HepG2 (cell line): ENCODE measurements at regions not wholly inside any gene's neighbourhood (a gene's known extent, or its start where the extent isn't known, plus 50 kb on each side); places are given as distances from the start of the nearest gene placed in this dataset.

ENCODE experiments used
- ATAC-seq: fragments of 200-7000 bp; cut with Tn5 transposase; 3 replicates; pipeline ENCODE4 v1.9.1; 2020; ENCODE audit warnings: mild to moderate bottlenecking, moderate library complexity
- BruUV-seq: library from RNA; stranded (reverse); fragments of 400-500 nt; replicated peaks from 2 replicates; lab custom pipeline; 2021; lab: Mats Ljungman, UMichigan
- CTCF ChIA-PET: fragments of 300-600 bp; formaldehyde crosslinking; extraction: SDS; loops from one replicate; lab custom pipeline; 2021; ENCODE audit warnings: low total read pairs, inconsistent platforms, low intra/inter-chr PET ratio; lab: Yijun Ruan, JAX
- POLR2A ChIA-PET: fragments of 350-600 bp; sonication (Branson Sonifier 250); formaldehyde crosslinking; loops from one replicate; lab custom pipeline; 2020; ENCODE audit warnings: antibody characterized with exemption, inconsistent platforms; lab: Yijun Ruan, JAX
- DNase-seq: peaks from one replicate; pipeline ENCODE4 v3.0.0-alpha.2; 2015; ENCODE audit warnings: low spot score
- FAIRE-seq: peaks from 3 replicates; lab custom pipeline; 2011; peaks lifted over from hg19 to GRCh38; lab: Jason Lieb, UNC
- H2AFZ ChIP-seq: one replicate; pipeline ENCODE4 v1.6.1; 2011; ENCODE audit warnings: low read length, inconsistent platforms
- H3K27ac ChIP-seq: fragments of 300-600 bp; 3 replicates; pipeline ENCODE4 v1.8.0; 2011; ENCODE audit warnings: mixed run types, mild to moderate bottlenecking, mixed read lengths, low read length, inconsistent platforms; ENCODE audit not compliant: insufficient read depth; ENCODE audit errors: extremely low read length
- H3K27me3 ChIP-seq, 2 experiments: fragments of 200-600 bp in 1 of 2; 2 replicates in 1 of 2; 3 replicates in 1 of 2; pipeline versions ENCODE4 v1.6.0 to v1.8.0; 2011; ENCODE audit warnings: low read length in 2 of 2, mild to moderate bottlenecking in 2 of 2, moderate library complexity in 2 of 2, inconsistent platforms in 1 of 2; ENCODE audit not compliant: insufficient read depth in 2 of 2, control insufficient read depth in 1 of 2
- H3K36me3 ChIP-seq, 2 experiments: fragments of 200-600 bp in 1 of 2; replicated peaks in 1 of 2; 2 replicates in 1 of 2; 3 replicates in 1 of 2; pipeline versions ENCODE4 v1.5.1 to v1.8.0; 2011; ENCODE audit warnings: low read length in 2 of 2, inconsistent platforms in 1 of 2; ENCODE audit not compliant: insufficient read depth in 2 of 2, control insufficient read depth in 1 of 2
- H3K4me1 ChIP-seq: 2 replicates; pipeline ENCODE4 v1.5.1; 2012; ENCODE audit warnings: low read length, inconsistent platforms; ENCODE audit not compliant: insufficient read depth
- H3K4me2 ChIP-seq: 2 replicates; pipeline ENCODE4 v1.6.0; 2011; ENCODE audit warnings: low read depth, low read length, inconsistent platforms
- H3K4me3 ChIP-seq, 3 experiments: fragments of 200-600 bp in 1 of 3; sonication (generic), shearing (Covaris generic) in 1 of 3; replicated peaks in 1 of 3; 2 replicates each; pipeline ENCODE4 v1.5.1; 2011 to 2016; ENCODE audit warnings: low read length in 3 of 3, inconsistent platforms in 2 of 3, low read depth in 2 of 3, mild to moderate bottlenecking in 2 of 3, control low read depth in 1 of 3, mixed read lengths in 1 of 3; ENCODE audit not compliant: insufficient read depth in 1 of 3
- H3K79me2 ChIP-seq: one replicate; pipeline ENCODE4 v1.6.1; 2011; ENCODE audit warnings: low read length, inconsistent platforms; ENCODE audit not compliant: insufficient read depth
- H3K9ac ChIP-seq: 2 replicates; pipeline ENCODE4 v1.6.0; 2011; ENCODE audit warnings: mild to moderate bottlenecking, low read depth, low read length, inconsistent platforms; ENCODE audit not compliant: insufficient read depth
- H3K9me3 ChIP-seq: 2 replicates; pipeline ENCODE4 v1.5.1; 2012; ENCODE audit warnings: mild to moderate bottlenecking, low read length
- H4K20me1 ChIP-seq: 2 replicates; pipeline ENCODE4 v1.6.0; 2011; ENCODE audit warnings: inconsistent platforms, mild to moderate bottlenecking, low read length, moderate library complexity; ENCODE audit not compliant: insufficient read depth
- ADNP ChIP-seq: sonication (generic); formaldehyde crosslinking; IDR thresholded peaks from 2 replicates; pipeline ENCODE4 v1.4.0; 2020; ENCODE audit warnings: missing genetic modification reagents
- ATF7 ChIP-seq, 2 experiments: fragments of 450-650 bp in 1 of 2; sonication (generic) in 1 of 2; formaldehyde crosslinking in 1 of 2; IDR thresholded peaks; 2 replicates each; pipeline versions ENCODE4 v1.4.0 to v1.6.1; 2016 to 2020; ENCODE audit warnings: antibody characterized with exemption in 1 of 2, mild to moderate bottlenecking in 1 of 2, missing genetic modification reagents in 1 of 2
- CREB1 ChIP-seq, 2 experiments: fragments of 450-650 bp in 1 of 2; IDR thresholded peaks; 2 replicates each; pipeline ENCODE4 v1.6.1; 2016 to 2017; ENCODE audit warnings: control low read depth in 1 of 2, mild to moderate bottlenecking in 1 of 2, missing compliant biosample characterization in 1 of 2, missing genetic modification characterization in 1 of 2
- KAT2B ChIP-seq: fragments of 150-350 bp; IDR thresholded peaks from 2 replicates; pipeline ENCODE4 v1.6.1; 2014; ENCODE audit warnings: low read depth, low read length, borderline replicate concordance
- MZF1 ChIP-seq: sonication (generic); formaldehyde crosslinking; IDR thresholded peaks from 2 replicates; pipeline ENCODE4 v1.8.1; 2023; ENCODE audit warnings: mild to moderate bottlenecking, missing genetic modification reagents, borderline replicate concordance
- SUZ12 ChIP-seq: fragments of 150-350 bp; IDR thresholded peaks from 2 replicates; pipeline ENCODE4 v1.6.1; 2014; ENCODE audit warnings: low read depth, low read length
- YEATS4 ChIP-seq: sonication (generic); formaldehyde crosslinking; IDR thresholded peaks from 2 replicates; pipeline ENCODE4 v1.4.0; 2020; ENCODE audit warnings: missing genetic modification reagents, borderline replicate concordance
- ZNF317 ChIP-seq: sonication (generic); formaldehyde crosslinking; IDR thresholded peaks from 2 replicates; pipeline ENCODE4 v1.5.0; 2020; ENCODE audit warnings: mild to moderate bottlenecking, missing genetic modification reagents
- WGBS: methylation state at CpG from one replicate; pipeline ENCODE4 v1.1.6; 2017; ENCODE audit warnings: low lambda C conversion rate; 5-methylcytosine and 5-hydroxymethylcytosine counted together
- in situ Hi-C: cut with HindIII; loops from 2 replicates; pipeline ENCODE4 v1.10.0; 2017; ENCODE audit warnings: low pct_unique_long_range_greater_than_20kb; ENCODE audit not compliant: extremely low pct_ligation_motif_present
- intact Hi-C: fragments of 100-400 bp; cut with micrococcal nuclease; formaldehyde crosslinking; loops from one replicate; pipeline ENCODE4 v1.10.0; 2022; ENCODE audit not compliant: unreplicated experiment
- TF ChIP-seq, protein P1 (sequence below): sonication (generic); formaldehyde crosslinking; IDR thresholded peaks from 2 replicates; pipeline ENCODE4 v1.8.1; 2023; ENCODE audit warnings: missing genetic modification reagents, inconsistent platforms, borderline replicate concordance
- TF ChIP-seq, protein P2 (sequence below): sonication (generic); formaldehyde crosslinking; IDR thresholded peaks from 2 replicates; pipeline ENCODE4 v1.5.0; 2020; ENCODE audit warnings: mild to moderate bottlenecking, low read depth, missing genetic modification reagents, borderline replicate concordance

DNA sequence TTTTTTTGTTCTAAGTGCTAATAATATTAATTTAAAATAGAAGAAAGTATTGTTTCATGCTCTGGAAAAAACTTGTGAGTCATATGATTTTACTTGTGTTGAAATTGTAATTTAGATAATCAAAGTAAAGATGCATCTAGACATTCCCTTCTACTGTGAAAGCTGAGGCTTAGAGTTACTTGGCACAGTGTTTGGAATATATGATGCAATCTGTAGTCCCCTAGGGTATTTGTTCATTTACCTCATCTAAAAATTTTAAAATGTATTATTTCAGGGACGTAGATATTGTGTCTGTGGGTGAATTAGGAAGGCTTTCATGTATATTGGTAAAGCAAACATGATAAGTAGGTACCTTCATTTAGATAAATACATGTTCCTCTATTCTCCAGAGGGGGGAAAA, 793.5 kb upstream of the CNTN5 start:
- Histone ChIP-seq H3K27me3 (no peaks in the 10 kb centered on the region), H3K4me1 (no peaks in the 10 kb centered on the region), H3K79me2 (no peaks in the 10 kb centered on the region), H2AFZ (no peak overlapping the region), H3K27ac (no peak overlapping the region), H3K9me3 (no peaks in the 10 kb centered on the region), H3K9ac (no peak overlapping the region), H3K4me3 (no peak overlapping the region), H3K4me2 (no peak overlapping the region)
- DNase-seq (no peak), FAIRE-seq (no peak)
- CTCF ChIA-PET: no interaction called here
- in situ Hi-C loops (no loop called here), intact Hi-C loops (no loop called here)
- BruUV-seq: no TSS peak
- 3% methylated on average over 1 of the region's 1 CpG for WGBS
- no peak for TF ChIP-seq ADNP
- TF ChIP-seq, protein P1, sequence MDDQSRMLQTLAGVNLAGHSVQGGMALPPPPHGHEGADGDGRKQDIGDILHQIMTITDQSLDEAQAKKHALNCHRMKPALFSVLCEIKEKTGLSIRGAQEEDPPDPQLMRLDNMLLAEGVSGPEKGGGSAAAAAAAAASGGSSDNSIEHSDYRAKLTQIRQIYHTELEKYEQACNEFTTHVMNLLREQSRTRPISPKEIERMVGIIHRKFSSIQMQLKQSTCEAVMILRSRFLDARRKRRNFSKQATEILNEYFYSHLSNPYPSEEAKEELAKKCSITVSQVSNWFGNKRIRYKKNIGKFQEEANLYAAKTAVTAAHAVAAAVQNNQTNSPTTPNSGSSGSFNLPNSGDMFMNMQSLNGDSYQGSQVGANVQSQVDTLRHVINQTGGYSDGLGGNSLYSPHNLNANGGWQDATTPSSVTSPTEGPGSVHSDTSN (CRISPR knock-in tag): no peak
- no peak for TF ChIP-seq ZNF317 (CRISPR knock-in tag)
- no peak for TF ChIP-seq SUZ12
- TF ChIP-seq, protein P2, sequence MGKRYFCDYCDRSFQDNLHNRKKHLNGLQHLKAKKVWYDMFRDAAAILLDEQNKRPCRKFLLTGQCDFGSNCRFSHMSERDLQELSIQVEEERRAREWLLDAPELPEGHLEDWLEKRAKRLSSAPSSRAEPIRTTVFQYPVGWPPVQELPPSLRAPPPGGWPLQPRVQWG (CRISPR knock-in tag): no peak
- no peak for TF ChIP-seq MZF1
- no peak for TF ChIP-seq KAT2B
- TF ChIP-seq, all 625 proteins: peak for 0
- Histone ChIP-seq H4K20me1 (no peaks in the 10 kb centered on the region), H3K36me3 (no peaks in the 10 kb centered on the region)
- no peak for ATAC-seq
- POLR2A ChIA-PET: no interaction called here

- WGBS: 37% methylated on average over 3 of the region's 3 CpGs
- TF ChIP-seq YEATS4 (no peak), ATF7 (IDR thresholded peaks at IDR 0.05) (peak; percentile 97), ATF7 (CRISPR knock-in tag; IDR thresholded peaks at IDR 0.05) (no peak), CREB1 (IDR thresholded peaks at IDR 0.05) (peak; percentile 93), CREB1 (CRISPR knock-in tag; IDR thresholded peaks at IDR 0.05) (no peak)
- H3K4me2 ChIP-seq: no peak overlapping the region
- no peak overlapping the region for H3K27ac ChIP-seq
- DNase-seq (no peak), FAIRE-seq (no peak), ATAC-seq (no peak)
- no peaks in the 10 kb centered on the region for H3K9me3 ChIP-seq
- no peaks in the 10 kb centered on the region for H3K36me3 ChIP-seq
- no TSS peak for BruUV-seq
- H3K27me3 ChIP-seq: no peaks in the 10 kb centered on the region
- H3K9ac ChIP-seq: no peak overlapping the region
- no peaks in the 10 kb centered on the region for H4K20me1 ChIP-seq
- ChIA-PET CTCF (no interaction called here), POLR2A (no interaction called here)
- no peak overlapping the region for H2AFZ ChIP-seq
- H3K79me2 ChIP-seq: no peaks in the 10 kb centered on the region
- H3K4me1 ChIP-seq: no peaks in the 10 kb centered on the region
- intact Hi-C loops: no loop called here
- no peak overlapping the region for H3K4me3 ChIP-seq
- in situ Hi-C loops: no loop called here
Measured at GRCh38 chr11:98230678-98231077, 790.1 kb upstream of the CNTN5 start.
